ENCODE measurements at regions not wholly inside any gene's neighbourhood (a gene's known extent, or its start where the extent isn't known, plus 50 kb on each side); places are given as distances from the start of the nearest gene placed in this dataset.

DNA sequence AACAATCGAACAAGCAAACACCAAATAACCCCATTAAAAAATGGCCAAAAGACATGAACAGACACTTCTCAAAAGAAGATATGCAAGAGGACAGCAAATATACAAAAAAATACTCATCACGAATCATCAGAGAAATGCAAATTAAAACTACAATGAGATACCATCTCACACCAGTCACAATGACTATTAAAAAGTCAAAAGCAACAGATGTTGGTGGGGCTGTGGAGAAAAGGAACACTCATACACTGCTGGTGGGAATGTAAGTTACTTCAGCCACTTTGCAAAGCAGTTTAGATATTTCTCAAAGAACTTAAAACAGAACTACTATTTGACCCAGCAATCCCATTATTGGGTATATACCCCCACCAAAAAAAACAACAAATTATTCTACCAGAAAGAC lies 51.3 kb upstream of the FLI1 start:
- in situ Hi-C loops (cut with HindIII; ENCODE audit: low pct_ligation_motif_present, low pct_unique_long_range_greater_than_20kb, low sequenced_read_pairs) = loop anchor here (25.0 kb wide), 1 partner anchor 480 kb away; no protein-coding TSS in a partner anchor
- DNase-seq = no peak

DNA sequence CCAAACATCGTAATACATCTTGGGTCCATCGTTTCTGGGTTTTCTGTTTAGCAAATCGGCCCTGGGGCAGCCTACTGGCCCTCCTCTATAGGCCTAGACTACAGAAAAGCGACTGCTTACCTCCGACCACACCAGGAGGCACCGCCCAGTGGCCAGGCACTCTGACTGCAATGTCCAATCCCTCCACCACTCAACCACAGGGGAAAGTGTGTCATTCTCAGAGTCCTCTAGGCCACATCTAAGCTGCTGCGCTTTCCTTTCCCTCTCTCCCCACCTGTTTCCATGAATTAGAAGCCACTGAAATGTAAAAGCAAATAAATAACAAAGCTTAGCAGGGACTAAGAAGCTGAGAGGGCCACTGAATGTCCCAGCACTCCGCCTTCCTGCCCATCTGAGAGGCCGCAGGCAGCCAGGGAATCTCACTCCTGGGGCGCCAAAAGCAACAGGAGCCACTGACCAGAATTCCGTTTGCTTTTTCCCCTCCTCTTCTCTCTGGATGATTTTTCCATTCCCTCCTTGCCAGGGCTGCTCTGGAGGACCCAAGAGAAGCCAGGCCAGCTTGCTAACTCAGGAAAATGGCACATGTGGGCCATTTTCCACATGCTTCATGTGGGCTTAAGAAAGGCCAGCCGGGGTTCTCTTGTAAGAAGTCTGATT lies 50.1 kb upstream of the FLI1 start:
- DNase-seq = no peak
- in situ Hi-C loops (cut with HindIII; ENCODE audit: low pct_ligation_motif_present, low pct_unique_long_range_greater_than_20kb, low sequenced_read_pairs) = loop anchor here (25.0 kb wide), 1 partner anchor 481 kb away; no protein-coding TSS in a partner anchor

Measured in ACHN (cell line).